ENCODE measurements at regions not wholly inside any gene's neighbourhood (a gene's known extent, or its start where the extent isn't known, plus 50 kb on each side); places are given as distances from the start of the nearest gene placed in this dataset.

DNA sequence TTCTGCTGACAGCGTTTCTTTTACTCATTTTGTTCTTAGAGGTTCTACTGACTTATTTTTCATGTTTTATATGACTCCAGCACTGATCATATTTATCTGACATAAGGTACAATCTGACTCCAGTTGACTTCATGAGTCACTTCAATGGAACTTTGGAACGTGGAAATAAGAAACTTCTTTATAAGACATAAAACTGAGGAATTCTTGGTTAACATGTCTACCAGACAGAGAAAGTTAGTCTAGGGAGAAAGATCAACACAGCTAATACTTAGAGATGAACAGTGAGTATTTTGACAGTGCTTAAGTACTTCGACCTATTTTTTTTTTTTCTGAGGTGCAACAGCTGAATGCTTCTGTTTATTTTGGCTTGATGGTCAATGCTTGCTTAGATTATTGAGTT, 679.5 kb downstream of the KCNJ2 start:
- TF ChIP-seq, protein P1, sequence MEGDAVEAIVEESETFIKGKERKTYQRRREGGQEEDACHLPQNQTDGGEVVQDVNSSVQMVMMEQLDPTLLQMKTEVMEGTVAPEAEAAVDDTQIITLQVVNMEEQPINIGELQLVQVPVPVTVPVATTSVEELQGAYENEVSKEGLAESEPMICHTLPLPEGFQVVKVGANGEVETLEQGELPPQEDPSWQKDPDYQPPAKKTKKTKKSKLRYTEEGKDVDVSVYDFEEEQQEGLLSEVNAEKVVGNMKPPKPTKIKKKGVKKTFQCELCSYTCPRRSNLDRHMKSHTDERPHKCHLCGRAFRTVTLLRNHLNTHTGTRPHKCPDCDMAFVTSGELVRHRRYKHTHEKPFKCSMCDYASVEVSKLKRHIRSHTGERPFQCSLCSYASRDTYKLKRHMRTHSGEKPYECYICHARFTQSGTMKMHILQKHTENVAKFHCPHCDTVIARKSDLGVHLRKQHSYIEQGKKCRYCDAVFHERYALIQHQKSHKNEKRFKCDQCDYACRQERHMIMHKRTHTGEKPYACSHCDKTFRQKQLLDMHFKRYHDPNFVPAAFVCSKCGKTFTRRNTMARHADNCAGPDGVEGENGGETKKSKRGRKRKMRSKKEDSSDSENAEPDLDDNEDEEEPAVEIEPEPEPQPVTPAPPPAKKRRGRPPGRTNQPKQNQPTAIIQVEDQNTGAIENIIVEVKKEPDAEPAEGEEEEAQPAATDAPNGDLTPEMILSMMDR (conservative IDR thresholded peaks at IDR 0.05): no peak
- no peak for TF ChIP-seq EZH2 (IDR thresholded peaks at IDR 0.05; ENCODE audit: low read depth)

All from PC-9 (cell line).